Mucosa of gallbladder (tissue), 1 donor: ENCODE measurements at regions not wholly inside any gene's neighbourhood (a gene's known extent, or its start where the extent isn't known, plus 50 kb on each side); places are given as distances from the start of the nearest gene placed in this dataset.
"Not testable (repeated sequence)": the region's sequence is repeated elsewhere in the genome, so short reads cannot be mapped to it uniquely, and the experiment has no call there.

ENCODE experiments used
- DNase-seq: peaks from one replicate; pipeline ENCODE4 v3.0.0-alpha.2; 2020; ENCODE audit warnings: low spot score
- donor health status: DM: no; HTN: no; CAD: no.

- no peak for DNase-seq
Measured at GRCh38 chr10:126722726-126723125, 52.2 kb upstream of the C10orf90 start.

- DNase-seq, result no peak
Measured at GRCh38 chr10:126723226-126723625, 52.7 kb upstream of the C10orf90 start.

DNA sequence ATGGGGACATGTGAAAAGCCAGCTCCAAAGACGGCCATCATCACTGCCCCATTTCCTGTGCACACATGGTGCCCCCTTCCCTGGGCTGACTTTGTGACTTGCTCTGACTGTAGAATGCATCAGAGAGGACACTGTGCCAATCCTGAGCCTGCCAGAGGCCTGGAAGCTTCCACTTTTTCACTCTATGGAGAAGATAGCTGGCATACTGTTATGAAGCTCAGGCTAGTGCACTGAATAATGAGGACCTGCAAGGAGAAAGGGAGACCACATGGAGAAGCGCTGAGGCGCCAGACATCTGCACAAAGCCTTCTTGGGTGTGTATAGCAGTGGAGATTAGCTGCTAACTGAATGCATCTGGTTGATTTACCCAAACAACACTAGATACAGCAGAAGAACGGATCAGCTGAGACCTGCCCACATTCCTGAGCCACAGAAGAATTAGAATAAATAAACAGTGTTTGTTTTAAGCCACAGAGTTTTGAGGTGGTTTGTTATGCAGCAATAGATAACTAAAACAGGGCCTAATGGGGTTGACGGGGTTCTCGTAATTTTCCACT lies 58.9 kb upstream of the C10orf90 start:
- no peak for DNase-seq

DNA sequence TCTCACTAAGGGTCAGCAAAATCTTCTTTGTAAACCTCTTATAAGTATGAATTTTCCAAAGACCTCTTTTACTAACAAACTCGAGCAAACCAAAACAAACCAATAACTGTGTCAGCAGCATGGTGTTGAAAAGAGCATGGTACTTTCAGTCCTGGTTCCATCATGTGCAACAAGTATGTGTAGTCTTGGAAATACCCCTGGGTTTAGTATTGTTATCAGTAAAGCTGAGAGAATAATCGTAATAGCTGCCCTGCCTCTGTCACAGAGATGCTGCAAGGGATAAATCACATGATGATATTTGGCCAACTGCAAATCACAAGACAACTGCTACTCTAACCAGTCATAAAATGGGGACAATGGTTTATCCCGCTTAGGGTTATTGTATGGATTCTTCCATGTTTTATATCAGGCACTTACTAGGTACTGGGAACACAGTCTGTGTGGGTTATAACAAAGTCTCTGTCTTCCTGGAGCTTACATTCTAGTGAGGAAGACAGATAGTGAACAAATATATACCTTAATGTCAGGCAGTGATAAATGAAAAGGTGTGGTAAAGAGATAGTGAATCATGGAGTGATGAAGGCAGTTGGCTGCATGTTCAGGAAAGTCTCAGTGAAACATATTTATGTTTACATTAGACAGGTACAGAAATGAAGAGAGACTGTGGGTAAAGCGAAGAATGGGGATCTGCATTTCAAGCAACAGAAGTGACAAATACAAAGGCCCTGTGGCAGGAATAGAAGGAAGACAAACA lies 60.5 kb upstream of the C10orf90 start:
- DNase-seq, result no peak

DNA sequence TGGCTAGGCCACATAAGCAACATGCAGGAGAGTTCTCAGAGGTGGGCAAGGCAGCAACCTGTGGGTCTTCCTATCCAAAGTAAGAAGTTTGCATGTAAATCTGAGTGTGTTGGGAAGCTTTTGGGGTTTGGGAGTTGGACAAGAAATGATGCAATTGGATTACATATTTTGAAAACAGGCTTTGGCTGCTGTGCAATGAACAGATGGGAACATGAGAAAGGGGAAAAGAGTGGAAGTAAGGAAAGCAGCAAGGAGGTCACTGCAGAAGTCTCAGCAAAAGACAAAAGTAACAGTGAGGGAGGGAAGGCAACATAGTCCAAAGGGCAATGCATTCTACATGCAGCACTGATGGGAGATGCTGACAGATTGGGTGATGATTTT lies 61.1 kb upstream of the C10orf90 start:
- DNase-seq, result no peak

DNA sequence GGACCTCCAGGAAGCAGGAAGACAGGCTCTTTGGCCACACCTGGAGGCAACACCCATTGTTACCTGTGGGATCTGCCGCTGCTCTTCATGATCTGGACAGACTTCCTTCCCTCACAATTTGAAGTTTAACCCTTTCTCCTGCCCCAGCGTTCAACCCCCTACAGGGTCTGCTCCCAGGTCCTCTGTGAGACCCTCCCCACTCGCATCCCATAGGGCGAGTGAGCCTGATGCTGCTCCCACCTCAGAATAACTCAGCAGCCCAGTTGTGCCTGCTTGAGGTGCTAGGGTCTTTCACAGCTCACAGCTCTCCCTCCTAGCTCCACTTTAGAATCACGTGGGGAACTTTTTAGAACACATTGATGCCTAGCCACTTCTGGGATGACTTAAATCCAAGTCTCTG lies 61.8 kb upstream of the C10orf90 start:
- DNase-seq, result no peak

GRCh38 chr10:126732868-126733267 lies 62.4 kb upstream of the C10orf90 start:
- DNase-seq, result no peak

DNA sequence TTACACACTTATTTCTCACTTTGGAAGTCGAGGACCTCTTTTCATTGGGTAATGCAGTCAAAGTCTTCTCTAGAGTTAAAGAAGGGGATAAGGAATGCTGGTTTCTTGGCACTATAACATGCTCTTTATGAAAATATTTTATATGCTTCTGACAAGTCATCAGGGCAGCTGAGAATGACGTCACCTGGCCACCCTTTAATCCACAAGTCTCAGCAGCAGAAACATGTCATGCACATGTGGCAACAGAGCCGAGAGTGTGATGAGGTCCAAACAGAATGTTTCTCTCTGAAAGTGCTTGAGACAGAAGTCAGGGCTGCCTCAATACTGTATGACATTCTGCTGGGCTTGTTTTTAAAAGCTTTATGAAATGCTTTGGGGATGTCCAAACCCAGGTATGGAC lies 63.5 kb upstream of the C10orf90 start:
- DNase-seq, result no peak

DNA sequence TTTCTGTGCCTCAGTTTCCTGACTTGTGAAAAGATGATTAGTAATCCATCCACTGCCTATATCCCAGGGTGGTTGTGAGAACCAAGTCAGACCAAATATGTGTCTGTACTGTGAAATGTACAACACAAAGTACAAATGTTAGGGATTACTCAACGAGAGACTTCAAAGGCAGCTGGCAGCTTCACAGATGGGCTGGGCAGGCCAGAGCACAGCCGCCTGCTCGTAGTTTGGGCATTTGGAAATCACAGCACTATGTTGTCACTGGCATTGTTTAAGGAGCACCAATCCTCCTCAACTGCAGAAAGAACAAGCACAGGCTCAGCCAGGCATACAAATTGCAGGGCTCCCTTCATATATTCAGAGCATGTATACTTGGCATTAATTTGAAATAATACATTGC lies 64.5 kb upstream of the C10orf90 start:
- DNase-seq, result no peak

- no peak for DNase-seq
Measured at GRCh38 chr10:126736142-126736541, 65.6 kb upstream of the C10orf90 start.

DNA sequence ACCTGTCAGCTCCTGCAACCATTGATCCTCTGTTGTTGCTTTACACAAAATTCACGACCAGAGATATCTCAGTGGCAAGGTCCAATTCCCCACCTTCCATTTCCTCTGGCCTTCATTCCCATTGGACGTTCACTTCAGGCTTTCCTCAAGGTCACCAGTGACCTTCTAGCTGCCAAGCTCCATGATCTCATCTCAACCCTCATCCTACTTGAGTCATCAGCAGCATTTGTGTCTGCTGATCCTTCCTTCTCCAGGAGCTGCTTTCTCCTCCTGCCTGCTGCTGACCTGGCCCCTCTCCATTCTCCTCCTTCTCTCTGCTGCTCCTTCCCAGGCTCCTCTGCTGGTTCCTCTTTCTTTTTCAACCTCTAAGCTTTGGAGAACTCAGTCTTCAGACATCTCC lies 66.2 kb upstream of the C10orf90 start:
- no peak for DNase-seq

- DNase-seq, result no peak
Measured at GRCh38 chr10:126738001-126738400, 67.5 kb upstream of the C10orf90 start.

- no peak for DNase-seq
Measured at GRCh38 chr10:126744571-126744970, 74.1 kb upstream of the C10orf90 start.

DNA sequence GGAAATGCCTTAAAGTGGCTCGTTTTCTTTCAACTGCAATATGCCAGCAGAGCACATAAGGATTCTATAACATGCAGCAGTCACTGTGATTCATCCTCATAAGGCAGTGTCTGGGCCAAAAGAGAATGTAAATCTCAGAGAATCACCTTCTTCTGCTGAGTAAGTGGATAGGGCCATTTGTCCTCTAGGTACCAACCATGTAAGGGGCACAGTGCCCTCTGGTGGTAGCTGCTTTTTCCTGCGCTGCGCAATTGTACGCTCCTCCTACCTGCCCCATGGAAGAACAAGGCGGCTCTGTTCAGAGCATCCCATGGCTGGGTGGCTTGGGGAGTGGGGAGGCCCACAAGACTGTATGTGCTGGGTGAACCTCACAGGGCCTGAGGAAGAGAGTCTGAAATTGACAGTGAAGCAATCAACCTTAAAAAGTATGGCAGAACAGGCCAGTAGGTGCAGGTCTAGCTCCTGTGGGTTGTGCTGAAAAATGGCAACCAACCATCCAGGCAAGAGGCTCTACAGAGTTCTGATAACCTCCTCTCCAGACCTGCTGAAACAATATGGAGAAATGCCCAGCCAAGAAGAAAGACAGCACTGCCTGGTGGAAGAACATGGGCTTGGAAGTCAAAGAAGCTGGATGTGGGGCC lies 78.6 kb upstream of the C10orf90 start:
- peak; percentile 73 for DNase-seq

DNA sequence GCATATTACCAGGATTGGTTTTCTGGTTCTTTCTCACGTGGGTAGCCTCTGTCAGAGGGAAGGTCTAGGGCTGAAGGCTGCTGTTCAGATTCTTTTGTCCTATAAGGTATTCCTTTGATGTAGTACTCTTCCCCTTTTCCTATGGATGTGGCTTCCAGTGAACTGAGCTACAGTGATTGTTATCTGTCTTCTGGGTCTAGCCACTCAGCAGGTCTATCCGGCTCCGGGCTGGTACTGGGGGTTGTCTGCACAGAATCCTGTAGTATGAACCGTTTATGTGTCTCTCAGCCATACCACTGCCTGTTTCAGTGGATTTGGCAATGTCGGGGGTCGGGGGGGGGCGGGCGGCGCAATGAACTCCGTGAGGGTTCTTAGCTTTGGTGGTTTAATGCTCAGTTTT lies 84.5 kb upstream of the C10orf90 start:
- DNase-seq, result no peak

DNA sequence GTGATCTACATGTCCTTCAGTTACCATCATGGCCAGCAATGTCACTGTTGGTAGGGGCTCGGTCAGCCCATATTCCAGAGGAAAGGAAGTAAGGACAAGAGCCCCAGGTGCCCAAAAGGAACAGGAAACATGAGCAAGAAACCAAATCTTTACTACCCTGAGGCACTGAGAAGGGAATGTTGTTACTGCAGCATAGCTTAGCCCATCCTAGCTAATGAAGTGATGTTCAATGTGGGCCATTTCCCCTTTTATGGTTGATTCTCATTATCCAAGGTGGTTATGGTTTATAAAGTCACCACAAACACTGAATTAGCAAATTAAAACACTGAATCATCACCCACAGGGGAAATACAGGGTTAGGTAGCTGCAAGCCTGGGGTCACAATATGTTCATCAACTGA lies 88.4 kb upstream of the C10orf90 start:
- DNase-seq, result no peak

- no peak for DNase-seq
Measured at GRCh38 chr10:126759531-126759930, 89.0 kb upstream of the C10orf90 start.

DNA sequence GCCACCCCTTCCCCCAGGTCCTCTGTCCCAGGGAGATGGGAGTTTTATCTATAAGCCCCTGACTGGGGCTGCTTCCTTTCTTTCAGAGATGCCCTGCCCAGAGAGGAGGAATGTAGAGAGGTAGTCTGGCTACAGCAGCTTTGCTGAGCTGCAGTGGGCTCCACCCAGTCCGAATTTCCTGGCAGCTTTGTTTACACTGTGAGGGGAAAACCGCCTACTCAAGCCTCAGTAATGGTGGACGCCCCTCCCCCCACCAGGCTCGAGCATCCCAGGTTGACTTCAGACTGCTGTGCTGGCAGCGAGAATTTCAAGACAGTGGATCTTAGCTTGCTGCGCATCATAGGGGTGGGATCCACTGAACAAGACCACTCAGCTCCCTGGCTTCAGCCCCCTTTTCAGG lies 96.2 kb upstream of the C10orf90 start:
- DNase-seq, result not testable (repeated sequence)

DNA sequence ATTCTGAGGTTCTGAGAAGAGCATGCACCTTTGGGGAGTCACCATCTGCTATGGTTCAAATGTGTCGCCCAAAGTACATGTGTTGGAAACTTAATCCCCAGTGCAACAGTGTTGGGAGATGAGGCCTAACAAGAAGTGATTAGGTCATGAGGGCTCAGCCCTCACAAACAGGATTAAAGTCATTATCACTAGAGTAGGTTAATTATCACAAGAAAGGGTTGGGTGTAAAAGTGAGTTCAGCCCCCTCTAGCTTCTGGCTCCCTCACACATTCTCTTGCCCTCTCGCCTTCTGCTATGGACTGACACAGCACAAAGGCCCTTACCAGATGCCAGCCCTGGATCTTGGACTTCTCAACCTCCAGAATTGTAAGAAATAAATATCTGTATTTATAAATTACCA lies 100.3 kb upstream of the C10orf90 start:
- DNase-seq, result no peak

- DNase-seq, result no peak
Measured at GRCh38 chr10:126776168-126776567, 105.7 kb upstream of the C10orf90 start.

DNA sequence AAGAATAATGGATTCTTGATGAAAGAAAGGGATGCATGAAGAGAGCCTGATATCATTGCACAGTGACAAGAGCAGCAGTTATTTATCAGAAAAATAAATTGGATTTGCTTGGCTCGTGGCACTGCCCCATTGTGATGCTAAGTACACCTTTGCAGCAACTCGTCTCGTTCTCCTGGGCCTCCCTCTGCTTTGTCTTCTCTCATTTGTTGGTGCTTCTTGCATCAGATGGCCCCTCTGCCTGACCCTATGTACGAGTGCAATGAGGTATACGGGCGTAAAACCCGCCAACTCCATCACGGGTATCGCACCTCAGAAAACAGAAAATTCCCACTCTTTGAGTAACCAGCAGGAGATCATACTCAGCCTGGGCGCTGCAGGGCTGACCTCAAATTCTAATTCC lies 107.2 kb upstream of the C10orf90 start:
- no peak for DNase-seq

DNA sequence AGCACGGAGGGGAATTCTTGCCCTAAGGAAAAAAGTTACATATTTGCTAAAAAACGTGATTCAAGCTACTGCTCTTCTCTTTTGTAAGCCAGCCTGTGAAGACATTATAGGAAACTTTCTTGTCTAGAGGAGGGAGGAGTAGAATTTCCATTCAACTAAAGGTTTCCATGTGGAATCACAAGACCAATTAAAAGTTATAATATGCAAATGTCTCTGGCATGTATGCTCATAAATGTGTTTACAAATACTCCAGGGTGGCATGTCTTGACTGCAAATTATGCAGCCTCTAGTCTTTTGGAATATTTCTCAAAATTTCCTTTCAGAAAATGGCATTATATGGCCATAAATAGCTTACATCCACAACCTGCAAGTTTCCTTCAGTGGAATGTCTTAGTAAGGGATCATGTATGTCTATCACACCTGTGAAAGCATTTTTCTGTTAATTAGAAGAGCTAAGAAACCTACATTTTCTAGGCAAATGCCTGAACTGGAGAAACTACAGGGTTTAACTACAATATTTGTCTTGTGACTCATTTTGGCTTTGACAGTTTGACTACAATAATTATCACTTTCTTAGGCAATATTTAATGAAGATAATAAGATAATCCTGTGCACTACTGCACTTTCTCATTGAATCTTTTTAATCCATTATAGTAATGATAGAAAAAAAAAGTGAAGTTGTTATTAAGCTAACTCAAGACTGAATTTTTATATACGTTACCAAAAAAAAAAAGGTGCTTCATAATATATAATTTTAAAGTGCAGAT lies 111.1 kb upstream of the C10orf90 start:
- no peak for DNase-seq
